ENCODE measurements at regions not wholly inside any gene's neighbourhood (a gene's known extent, or its start where the extent isn't known, plus 50 kb on each side); places are given as distances from the start of the nearest gene placed in this dataset.
"Not testable (repeated sequence)": the region's sequence is repeated elsewhere in the genome, so short reads cannot be mapped to it uniquely, and the experiment has no call there.

DNA sequence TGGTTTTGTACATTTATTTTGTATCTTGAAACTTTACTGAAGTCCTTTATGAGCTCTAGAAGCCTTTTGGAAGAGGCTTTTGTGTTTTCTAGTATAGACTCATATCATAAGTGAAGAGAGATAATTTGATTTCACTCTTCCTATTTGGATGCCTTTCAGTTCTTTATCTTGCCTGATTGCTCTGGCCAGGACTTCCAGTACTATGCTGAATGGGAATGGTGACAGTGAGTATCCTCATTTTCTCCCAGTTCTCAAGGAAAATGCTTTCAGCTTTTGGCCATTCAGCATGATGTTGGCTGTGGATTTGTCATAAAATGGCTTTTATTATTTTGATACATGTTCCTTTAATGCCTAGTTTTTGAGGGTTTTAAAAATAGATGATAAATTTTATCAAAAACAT lies 1061.3 kb downstream of the STPG2 start:
- Mint-ChIP-seq H3K27ac (no peak overlapping the region), H3K9me3 (no peaks in the 10 kb centered on the region), H3K36me3 (ENCODE audit: low read depth) (no peaks in the 10 kb centered on the region), H3K4me3 (no peak overlapping the region), H3K4me1 (no peaks in the 10 kb centered on the region), H3K27me3 (ENCODE audit: low read depth) (no peaks in the 10 kb centered on the region)
- no peak for TF ChIP-seq CTCF (IDR thresholded peaks at IDR 0.05; ENCODE audit: unreplicated experiment in 3 of 3)

DNA sequence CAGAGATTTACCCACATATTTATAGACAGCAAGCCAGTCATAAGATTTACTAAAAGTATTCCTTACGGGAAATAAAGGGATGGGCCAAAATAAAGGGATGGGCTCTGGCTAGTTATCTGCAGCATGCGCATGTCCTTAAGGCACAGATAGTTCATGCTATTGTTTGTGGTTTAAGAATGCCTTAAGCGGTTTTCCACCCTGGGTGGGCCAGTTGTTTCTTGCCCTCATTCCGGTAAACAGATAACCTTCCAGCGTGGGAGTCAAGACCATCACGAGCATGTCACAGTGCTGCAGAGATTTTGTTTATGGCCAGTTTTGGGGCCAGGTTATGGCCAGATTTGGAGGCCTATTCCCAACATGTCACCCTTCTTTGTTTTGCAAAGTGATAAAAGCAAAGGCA lies 1046.2 kb downstream of the STPG2 start:
- H3K4me3 Mint-ChIP-seq; H3K36me3 Mint-ChIP-seq (ENCODE audit: low read depth); H3K27me3 Mint-ChIP-seq (ENCODE audit: low read depth); H3K9me3 Mint-ChIP-seq; H3K4me1 Mint-ChIP-seq; H3K27ac Mint-ChIP-seq: not testable (repeated sequence)

DNA sequence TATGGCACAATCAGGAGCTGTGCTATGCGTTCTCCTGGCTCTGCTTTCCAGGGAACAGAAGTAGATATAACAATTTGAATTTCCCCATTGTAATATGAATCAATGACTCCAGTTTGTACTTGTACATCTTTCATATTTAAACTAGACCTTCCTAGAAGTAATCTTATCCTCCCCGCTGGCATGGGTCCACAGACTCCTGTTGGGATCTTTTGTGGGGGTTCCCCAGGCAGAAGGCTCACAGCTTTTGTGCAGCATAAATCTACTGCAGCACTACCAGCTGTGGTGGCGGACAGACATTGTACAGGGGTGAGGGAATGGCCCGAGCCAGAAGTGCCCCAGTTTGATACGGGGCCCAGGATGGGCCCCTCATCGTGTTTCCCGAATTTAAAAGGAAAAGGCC lies 1042.1 kb downstream of the STPG2 start:
- not testable (repeated sequence) for H3K4me1 Mint-ChIP-seq; H3K9me3 Mint-ChIP-seq; H3K4me3 Mint-ChIP-seq; H3K36me3 Mint-ChIP-seq (ENCODE audit: low read depth); H3K27ac Mint-ChIP-seq; H3K27me3 Mint-ChIP-seq (ENCODE audit: low read depth)

DNA sequence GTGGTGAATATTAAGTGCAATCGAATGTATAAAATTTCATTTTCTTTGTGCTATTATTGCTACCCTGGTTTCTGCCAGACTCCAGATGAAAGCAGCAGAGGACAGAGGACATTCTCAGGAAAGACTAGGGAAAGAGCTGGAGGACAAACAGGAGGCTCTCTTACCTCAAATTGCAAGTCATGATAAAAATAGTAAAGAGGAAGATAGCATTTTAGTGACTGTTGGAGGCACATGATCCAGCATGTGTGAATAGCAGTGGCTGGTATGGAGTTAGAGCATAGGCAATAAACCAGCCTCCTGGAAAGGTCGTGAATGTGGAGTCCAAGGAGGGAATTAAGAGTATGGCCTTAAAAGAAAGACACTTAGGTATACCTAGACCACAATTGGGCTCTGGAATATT lies 1040.0 kb downstream of the STPG2 start:
- Mint-ChIP-seq H3K9me3 (no peaks in the 10 kb centered on the region), H3K27me3 (ENCODE audit: low read depth) (no peaks in the 10 kb centered on the region), H3K36me3 (ENCODE audit: low read depth) (no peaks in the 10 kb centered on the region)

GRCh38 chr4:97104006-97104405 lies 1039.3 kb downstream of the STPG2 start:
- H3K4me1 Mint-ChIP-seq = peaks cover 8% of the 10 kb centered on the region
- TF ChIP-seq CTCF (IDR thresholded peaks at IDR 0.05; ENCODE audit: unreplicated experiment in 3 of 3) = no peak
- H3K27me3 Mint-ChIP-seq (ENCODE audit: low read depth) = no peaks in the 10 kb centered on the region
- no peak overlapping the region for H3K4me3 Mint-ChIP-seq
- no peaks in the 10 kb centered on the region for H3K9me3 Mint-ChIP-seq
- no peaks in the 10 kb centered on the region for H3K36me3 Mint-ChIP-seq (ENCODE audit: low read depth)
- no peak overlapping the region for H3K27ac Mint-ChIP-seq

More for the DNA sequence above, 1040.0 kb downstream of the STPG2 start:
- Mint-ChIP-seq H3K4me3 (no peak overlapping the region), H3K27ac (no peak overlapping the region), H3K4me1 (peaks cover 8% of the 10 kb centered on the region)
- TF ChIP-seq CTCF (IDR thresholded peaks at IDR 0.05; ENCODE audit: unreplicated experiment in 3 of 3) = no peak

DNA sequence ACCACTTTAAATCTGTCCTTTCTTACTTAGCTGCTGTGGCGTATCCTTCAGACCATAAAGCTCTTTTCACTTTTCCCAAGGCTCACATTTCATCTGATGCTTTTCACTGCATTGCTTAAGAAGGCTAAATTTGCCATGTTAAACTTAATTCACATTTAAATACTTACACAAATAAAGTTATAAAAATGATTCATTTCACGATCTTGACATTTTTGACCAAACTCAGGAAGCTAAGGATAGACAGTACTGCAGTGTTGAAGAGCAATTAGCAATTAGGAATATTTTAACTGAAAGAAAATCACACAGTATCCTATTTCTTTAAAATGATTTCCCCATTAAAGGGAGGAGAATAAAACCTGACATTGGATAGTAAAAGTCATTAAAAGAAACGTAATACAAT lies 1038.6 kb downstream of the STPG2 start:
- Mint-ChIP-seq H3K27ac (no peak overlapping the region), H3K9me3 (no peaks in the 10 kb centered on the region), H3K4me1 (peaks cover 8% of the 10 kb centered on the region), H3K36me3 (ENCODE audit: low read depth) (no peaks in the 10 kb centered on the region), H3K4me3 (no peak overlapping the region), H3K27me3 (ENCODE audit: low read depth) (no peaks in the 10 kb centered on the region)
- no peak for TF ChIP-seq CTCF (IDR thresholded peaks at IDR 0.05; ENCODE audit: unreplicated experiment in 3 of 3)

- Mint-ChIP-seq H3K4me3 (no peak overlapping the region), H3K36me3 (ENCODE audit: low read depth) (no peaks in the 10 kb centered on the region), H3K9me3 (no peaks in the 10 kb centered on the region), H3K27me3 (ENCODE audit: low read depth) (no peaks in the 10 kb centered on the region), H3K4me1 (peaks cover 8% of the 10 kb centered on the region), H3K27ac (no peak overlapping the region)
- no peak for TF ChIP-seq CTCF (IDR thresholded peaks at IDR 0.05; ENCODE audit: unreplicated experiment in 3 of 3)
Measured at GRCh38 chr4:97105347-97106099, 1037.8 kb downstream of the STPG2 start.
